ENCODE measurements at regions not wholly inside any gene's neighbourhood (a gene's known extent, or its start where the extent isn't known, plus 50 kb on each side); places are given as distances from the start of the nearest gene placed in this dataset.

- TF ChIP-seq CTCF (IDR thresholded peaks at IDR 0.05) (no peak), EZH2 (IDR thresholded peaks at IDR 0.05) (no peak), EZH2phosphoT487 (IDR thresholded peaks at IDR 0.05) (no peak)
These were observed 303.3 kb upstream of the CELF2 start for GRCh38 chr10:10714327-10714726.

Measured in neural progenitor cell (in vitro differentiated cells).